ENCODE measurements at regions not wholly inside any gene's neighbourhood (a gene's known extent, or its start where the extent isn't known, plus 50 kb on each side); places are given as distances from the start of the nearest gene placed in this dataset.

DNA sequence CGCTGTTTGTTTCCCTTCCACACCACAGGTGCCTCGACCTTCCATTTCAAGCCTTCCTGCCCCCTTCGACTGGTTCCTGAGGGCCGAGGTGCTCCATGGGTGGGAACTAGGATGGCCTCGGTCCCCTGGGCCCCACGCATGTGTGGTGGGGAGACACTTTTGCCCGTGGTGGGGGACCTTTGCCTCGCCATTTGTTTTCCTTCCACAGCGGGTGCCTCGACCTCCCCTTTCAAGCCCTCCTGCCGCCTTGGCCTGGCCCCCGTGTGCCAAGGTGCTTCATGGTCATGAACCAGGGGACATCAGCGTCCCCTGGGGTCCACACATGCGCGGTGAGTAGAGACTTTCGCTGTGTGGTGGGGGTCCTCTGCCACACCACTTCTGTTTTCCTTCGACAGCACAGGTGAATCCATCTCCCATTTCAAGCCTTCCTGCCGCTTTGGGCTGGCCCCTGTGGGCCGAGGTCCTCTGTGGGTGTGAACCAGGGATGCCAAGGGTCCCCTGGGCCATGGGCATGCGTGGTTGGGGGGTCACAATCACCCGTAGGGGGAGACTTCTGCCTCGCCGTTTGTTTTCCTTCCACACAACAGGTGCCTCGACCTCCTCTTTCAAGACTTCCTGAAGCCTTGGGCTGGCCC is 364.4 kb downstream of the ALG10 start:
- no peak for FAIRE-seq

DNA sequence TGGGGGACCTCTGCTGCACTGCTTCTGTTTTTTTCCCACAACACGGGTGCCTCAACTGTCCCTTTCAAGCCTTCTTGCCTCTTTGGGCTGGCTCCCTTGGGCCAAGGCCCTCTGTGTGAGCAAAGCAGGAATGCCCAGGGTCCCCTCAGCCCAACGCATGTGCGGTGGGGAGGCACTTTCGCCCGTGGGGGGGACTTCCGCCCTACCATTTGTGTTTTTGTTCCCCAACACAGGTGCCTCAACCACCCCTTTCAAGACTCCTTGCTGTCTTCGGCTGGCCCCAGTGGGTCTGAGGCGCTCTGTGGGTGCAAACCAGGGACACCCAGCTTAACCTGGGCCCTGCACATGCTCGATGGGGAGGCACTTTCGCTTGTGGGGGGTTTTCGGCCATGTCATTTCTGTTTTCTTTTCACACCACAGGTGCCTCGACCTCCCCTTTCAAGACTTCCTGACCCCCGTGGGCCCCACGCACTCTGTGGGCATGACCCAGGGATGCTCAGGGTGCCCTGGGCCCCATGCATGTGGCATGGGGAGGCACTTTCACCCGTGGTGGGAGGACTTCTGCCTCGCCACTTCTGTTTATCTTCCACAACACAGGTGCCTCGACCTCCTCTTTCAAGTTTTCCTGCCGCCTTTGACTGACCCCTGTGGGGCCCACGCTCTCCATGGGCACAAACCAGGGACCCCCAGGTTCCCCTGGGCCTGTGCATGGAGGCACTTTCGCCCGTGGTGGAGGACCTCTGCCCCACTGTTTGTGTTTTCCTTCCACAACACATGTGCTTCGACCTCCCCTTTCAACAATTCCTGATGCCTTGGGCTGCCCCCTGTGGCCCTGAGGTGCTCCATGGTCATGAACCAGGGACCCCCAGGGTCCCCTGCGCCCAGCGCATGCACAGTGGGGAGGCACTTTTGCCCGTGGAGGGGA is 365.7 kb downstream of the ALG10 start:
- no peak for FAIRE-seq

DNA sequence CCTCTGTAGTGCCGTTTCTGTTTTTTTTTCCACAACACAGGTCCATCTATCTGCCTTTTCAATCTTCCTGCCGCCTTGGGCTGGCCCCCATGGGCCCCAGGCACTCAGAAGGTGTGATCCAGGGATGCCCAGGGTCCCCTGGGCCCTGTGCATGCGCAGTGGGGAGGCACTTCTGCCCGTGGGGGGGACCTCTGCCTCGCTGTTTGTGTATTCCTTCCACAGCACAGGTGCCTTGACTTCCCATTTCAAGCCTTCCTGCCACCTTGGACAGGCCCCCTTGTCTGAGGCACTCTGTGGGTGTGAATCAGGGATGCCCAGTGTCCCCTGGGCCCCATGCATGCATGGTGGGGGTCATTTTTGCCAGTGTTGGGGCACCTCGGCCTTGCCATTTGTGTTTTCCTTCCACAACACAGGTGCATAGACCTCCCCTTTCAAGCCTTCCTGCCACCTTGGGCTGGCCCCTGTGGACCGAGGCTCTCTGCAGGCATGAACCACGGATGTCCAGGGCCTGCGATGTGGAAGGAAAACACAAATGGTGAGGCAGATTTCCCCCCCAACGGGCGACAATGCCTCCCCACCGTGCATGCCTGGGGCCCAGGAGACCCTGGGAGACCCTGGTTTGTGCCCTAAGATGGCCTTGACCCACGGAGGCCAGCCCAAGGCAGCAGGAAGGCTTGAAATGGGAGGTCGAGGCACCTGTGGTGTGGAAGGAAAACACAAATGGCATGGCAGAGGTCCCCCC is 366.5 kb downstream of the ALG10 start:
- no peak for FAIRE-seq

GRCh38 chr12:34389378-34390170 is 367.3 kb downstream of the ALG10 start:
- no peak for FAIRE-seq

- no peak for FAIRE-seq
Observed at GRCh38 chr12:34390171-34390841, 368.0 kb downstream of the ALG10 start.

DNA sequence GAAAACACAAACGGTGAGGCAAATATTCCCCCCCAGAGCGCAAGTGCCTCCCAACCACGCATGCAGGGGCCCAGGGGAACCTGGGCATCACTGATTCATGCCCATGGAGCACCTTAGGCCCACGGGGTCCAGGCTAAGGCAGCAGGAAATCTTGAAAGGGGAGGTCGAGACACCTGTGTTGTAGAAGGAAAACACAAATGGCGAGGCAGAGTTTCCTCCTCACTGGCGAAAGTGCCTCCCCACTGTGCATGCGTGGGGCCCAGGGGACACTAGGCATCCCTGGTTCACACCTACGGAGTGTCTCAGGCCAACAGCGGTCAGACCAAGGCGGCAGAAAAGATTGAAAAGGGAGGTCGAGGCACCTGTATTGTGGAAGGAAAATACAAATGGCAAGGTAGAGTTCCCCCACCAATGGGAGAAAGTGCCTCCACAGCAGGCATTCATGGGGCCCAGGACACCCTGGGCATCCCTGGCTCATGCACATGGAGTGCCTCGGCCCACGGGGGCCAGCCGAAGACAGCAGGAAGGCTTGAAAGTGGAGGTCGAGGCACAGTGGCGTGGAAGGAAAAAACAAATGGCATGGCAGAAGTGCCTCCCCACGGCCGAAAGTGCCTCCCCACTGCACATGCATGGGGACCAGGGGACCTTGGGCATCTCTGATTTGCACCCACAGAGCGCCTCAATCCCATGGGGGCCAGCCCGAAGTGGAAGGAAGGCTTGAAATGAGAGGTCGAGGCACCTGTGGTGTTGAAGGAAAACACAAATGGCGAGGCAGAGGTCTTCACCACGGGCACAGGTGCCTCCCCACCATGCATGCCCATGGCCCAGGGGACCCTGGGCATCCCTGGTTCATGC is 368.8 kb downstream of the ALG10 start:
- FAIRE-seq, result no peak

GRCh38 chr12:34391771-34392581 is 369.7 kb downstream of the ALG10 start:
- FAIRE-seq, result no peak

DNA sequence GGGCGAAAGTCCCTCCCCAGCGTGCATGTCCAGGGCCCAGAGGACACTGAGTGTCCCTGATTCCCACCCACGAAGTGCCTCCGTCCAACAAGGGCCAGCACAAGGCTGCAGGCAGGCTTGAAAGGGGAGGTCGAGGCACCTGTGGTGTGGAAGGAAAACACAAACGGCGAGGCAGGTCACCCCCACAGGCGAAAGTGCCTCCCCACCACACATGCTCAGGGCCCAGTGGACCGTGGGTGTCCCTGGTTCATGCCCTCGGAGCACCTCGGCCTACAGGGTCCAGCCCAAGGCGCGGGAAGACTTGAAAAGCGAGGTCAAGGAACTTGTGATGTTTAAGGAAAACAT is 370.4 kb downstream of the ALG10 start:
- no peak for FAIRE-seq

DNA sequence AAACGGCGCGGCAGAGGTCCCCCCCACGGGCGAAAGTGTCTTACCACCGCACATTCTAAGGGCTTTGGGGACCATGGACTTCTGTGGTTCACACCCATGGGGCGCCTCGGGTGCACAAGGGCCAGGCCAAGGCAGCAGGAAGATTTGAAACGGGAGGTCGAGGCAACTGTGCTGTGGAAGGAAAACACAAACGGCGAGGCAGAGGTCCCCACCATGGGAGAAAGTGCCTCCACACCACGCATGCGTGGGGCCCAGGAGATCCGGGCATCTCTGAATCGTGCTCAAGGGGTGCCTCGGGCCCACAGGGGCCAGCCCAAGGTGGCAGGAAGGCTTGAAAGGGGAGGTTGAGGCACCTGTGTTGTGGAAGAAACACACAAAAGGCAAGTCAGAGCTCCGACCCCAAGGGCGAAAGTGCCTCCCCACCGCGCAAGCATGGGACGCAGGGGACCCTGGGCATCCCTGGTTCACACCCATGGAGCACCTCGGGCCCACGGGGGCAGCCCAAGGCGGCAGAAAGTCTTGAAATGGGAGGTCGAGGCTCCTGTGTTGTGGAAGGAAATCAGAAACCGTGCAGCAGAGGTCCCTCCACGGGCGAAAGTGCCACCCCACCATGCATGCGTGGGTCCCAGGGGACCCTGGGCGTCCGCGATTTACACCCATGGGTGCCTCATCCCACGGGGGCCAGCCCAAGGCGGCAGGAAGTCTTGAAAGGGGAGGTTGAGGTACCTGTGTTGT is 371.0 kb downstream of the ALG10 start:
- FAIRE-seq, result no peak

- no peak for FAIRE-seq
Observed at GRCh38 chr12:34393821-34394150, 371.5 kb downstream of the ALG10 start.

DNA sequence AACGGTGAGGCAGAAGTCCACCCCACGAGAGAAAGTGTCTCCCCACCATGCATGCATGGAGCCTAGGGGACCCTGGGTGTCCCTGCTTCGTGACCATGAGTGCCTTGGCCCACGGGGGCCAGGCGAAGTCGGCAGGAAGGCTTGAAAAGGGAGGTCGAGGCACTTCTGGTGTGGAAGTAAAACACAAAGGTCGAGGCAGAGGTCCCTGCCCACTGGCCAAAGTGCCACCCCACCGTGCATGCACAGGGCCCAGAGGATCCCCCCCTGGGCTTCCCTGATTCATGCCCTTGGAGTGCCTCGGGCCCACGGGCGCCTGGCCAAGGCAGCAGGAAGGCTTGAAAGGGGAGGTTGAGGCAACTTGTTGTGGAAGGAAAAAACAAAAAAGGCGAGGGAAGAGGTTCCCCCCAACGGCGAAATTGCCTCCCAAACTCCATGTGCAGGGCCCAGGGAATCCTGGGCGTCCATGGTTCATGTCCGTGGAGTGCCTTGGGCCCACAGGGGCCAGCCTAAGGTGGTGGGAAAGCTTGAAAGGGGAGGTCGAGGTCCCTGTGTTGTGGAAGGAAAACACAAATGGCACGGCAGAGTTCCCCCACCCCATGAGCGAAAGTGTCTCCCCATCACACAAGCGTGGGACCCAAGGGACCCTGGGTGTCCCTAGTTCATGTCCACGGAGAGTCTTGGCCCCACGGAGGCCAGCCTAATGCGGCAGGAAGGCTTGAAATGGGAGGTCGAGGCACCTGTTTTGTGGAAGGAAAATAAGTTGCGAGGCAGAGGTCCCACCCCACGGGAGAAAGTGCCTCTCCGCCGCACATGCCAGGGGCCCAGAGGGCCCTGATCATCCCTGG is 372.1 kb downstream of the ALG10 start:
- FAIRE-seq, result no peak

DNA sequence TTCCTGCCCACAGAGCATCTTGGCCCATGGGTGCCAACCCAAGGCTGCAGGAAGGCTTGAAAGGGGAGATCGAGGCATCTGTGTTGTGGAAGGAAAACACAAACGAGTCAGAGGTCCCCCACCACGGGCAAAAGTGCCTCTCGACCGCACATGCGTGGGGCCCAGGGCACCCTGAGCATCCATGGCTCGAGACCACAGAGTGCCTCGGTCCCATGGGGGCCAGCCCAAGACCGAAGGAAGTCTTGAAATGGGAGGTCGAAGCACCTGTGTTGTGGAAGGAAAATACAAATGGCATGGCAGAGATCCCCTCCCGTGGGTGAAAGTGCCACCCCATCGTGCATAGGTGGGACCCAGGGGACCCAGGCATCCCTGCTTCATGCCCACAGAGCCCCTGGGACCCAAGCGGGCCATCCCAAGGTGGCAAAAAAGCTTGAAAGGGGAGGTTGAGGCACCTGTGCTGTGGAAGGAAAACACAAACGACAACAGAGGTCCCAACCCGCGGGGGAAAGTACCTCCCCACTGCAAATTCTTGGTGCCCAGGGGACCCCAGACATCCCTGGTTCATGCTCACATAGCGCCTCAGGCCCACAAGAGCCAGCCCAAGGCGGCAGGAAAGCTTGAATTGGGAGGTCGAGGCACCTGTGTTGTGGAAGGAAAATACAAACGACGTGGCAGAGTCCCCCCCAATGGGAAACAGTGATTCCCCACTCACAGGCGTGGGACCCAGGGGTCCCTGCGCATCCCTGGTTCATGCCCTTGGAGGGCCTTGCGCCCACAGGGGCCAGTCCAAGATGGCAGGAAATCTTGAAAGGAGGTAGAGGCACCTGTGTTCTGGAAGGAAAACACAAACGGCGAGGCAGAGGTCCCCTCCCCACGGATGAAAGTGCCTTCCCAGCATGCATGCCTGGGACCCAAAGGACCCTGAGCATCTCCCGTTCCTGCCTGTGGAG is 373.0 kb downstream of the ALG10 start:
- FAIRE-seq, result no peak

- FAIRE-seq, result no peak
Observed at GRCh38 chr12:34396006-34396860, 373.9 kb downstream of the ALG10 start.

- no peak for FAIRE-seq
Observed at GRCh38 chr12:34396861-34397590, 374.7 kb downstream of the ALG10 start.

- FAIRE-seq, result no peak
Observed at GRCh38 chr12:34397591-34398365, 375.5 kb downstream of the ALG10 start.

All from G401.6 (cell line).